ENCODE measurements at regions not wholly inside any gene's neighbourhood (a gene's known extent, or its start where the extent isn't known, plus 50 kb on each side); places are given as distances from the start of the nearest gene placed in this dataset.
"Not testable (repeated sequence)": the region's sequence is repeated elsewhere in the genome, so short reads cannot be mapped to it uniquely, and the experiment has no call there.

DNA sequence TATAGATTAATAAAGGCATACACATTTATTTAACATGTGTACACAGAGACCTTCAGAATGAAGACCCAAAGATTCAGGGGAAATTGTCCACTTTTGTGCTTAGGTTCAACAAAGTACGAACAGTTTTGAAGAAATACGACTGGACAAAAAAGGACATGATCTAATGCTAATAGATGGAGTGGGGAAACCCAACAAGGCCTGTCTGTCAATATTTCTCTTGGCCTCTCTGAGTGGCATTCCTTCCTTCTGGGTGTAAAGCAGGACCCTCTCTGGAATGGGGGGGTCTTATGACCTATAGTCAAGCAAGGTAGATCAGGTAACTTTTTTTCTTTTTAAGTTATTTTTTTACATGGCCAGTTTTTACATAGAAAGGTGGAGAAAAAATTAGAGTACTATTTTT lies 222.3 kb upstream of the IGFBP3 start:
- DNase-seq (ENCODE audit: low read depth) = no peak

DNA sequence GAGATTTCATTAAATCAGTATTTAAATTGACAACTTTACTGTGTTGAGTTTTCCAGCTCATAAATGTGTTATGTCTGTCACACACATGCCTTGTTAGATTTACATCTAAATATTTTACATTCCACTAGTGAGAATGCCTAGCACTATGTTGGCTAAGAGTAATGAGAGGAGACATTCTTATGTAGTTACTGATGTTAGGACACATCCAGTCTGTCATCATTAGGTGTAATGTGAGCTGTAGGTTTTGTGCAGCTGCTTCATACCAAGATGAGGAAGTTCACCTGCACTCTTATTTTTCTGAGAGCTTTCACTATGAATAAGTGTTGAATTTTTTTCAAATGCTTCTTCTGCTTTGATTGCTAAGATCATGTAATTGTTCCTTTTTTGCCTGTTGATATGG lies 218.0 kb upstream of the IGFBP3 start:
- peak; percentile 91 for DNase-seq (ENCODE audit: low read depth)

DNA sequence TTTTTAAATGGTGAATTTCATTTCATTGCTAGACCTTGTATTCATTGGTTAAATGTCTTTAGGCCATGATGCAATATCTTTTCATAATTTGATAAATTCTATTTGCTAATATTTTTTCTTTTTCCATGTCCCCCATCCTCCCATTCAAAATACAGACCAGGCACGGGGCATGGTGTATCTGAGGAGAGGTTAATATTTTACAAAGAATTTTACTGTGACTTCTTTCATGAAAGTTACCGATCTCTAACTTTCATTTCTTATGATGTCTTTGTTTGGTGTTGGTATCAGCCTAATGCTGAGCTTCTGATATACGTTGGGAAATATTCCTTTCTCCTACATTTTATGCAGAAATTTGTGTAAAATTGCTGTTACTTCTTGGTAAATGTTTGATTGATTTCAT lies 216.7 kb upstream of the IGFBP3 start:
- DNase-seq (ENCODE audit: low read depth) = no peak

DNA sequence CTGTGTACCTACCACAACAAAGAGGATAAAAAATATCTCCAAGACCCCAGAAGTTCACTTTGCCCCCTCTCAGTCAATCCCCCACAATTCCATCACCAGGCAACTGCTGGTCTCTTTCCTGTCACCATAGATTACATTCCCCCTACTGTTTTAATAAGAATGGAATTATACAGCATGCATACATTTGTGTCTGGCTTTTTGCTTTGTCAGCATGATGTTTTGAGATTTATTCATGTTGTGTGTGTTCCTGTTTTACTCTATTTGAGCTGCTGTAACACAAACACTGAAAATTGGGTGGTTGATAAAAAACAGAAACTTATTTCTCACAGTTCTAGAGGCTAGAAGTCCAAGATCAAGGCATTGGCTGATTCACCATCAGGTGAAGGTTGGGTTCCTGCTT lies 214.5 kb upstream of the IGFBP3 start:
- no peak for DNase-seq (ENCODE audit: low read depth)

DNA sequence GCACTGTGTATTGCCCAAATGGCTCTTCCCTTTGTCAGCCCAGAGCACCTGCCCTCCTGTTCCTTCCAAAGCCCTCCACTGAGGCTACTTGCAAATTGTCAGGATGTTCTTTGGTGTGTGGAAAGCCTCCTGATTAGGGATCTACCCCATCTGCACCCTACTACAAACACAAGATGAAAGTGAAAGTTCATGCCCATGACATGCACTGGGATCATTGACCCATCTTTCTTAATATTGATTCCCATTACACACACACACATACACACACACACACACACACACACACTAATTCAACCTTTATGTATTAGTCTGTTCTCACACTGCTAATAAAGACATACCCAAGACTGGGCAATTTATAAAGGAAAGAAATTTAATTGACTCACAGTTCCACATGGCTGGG lies 213.7 kb upstream of the IGFBP3 start:
- DNase-seq (ENCODE audit: low read depth) = no peak

DNA sequence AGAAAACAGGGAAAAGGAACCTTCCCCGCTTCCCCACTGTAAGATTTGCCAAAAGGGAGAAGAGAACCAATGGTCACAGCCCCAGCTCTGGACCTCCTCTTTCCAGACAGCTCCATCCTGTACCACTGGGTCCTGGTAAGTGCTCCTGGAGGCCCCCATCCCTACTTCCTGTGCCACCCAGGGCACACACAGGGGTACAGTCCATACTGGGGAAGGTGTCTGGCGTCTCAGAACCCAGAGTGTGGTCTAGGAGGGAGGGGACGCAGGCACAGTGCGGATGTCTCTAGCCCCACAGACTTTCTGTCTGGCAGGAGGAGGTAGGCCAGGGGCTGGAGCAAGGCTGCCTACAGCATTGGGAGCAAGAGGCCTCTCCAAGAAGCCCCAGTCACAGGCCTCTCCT lies 213.3 kb upstream of the IGFBP3 start:
- DNase-seq (ENCODE audit: low read depth) = no peak

DNA sequence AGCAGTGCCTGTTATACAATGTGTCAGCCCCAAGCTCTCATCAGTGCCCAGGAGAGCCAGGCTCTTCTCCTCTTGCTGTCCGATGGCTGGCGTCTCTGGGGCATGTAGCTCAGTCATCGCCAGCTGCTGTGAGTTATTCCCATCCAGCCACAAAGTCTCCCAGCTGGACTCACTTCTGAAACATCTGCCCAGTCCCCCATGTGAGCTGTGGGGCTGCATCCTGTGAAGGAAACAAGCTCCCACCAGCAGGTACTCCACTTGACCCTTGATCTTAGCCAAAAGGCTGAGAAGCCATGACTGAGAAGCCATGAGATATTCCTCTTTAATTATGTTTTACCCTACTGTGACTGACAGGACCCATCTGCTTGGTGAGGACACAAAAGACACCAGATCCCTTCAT lies 212.7 kb upstream of the IGFBP3 start:
- DNase-seq (ENCODE audit: low read depth) = no peak

DNA sequence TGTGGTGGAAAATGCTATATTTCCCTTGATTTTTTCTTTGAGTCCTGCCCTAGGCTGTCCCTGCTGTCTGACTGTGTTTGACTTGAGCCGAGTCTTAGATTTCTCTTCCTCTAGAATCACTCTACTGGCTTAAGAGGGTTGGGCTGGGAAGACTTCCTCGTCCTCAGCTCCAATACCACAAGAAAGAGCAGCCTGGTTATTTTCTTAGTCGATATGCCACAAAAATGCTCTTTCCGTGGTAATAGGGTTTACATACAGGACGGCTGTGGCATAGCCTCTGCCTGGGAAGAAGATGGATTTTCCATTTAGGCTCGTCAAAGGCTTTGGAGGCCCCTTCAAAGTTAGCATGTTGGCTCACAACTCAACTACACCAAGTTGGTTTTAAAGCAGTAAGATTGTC lies 212.0 kb upstream of the IGFBP3 start:
- DNase-seq (ENCODE audit: low read depth) = no peak

DNA sequence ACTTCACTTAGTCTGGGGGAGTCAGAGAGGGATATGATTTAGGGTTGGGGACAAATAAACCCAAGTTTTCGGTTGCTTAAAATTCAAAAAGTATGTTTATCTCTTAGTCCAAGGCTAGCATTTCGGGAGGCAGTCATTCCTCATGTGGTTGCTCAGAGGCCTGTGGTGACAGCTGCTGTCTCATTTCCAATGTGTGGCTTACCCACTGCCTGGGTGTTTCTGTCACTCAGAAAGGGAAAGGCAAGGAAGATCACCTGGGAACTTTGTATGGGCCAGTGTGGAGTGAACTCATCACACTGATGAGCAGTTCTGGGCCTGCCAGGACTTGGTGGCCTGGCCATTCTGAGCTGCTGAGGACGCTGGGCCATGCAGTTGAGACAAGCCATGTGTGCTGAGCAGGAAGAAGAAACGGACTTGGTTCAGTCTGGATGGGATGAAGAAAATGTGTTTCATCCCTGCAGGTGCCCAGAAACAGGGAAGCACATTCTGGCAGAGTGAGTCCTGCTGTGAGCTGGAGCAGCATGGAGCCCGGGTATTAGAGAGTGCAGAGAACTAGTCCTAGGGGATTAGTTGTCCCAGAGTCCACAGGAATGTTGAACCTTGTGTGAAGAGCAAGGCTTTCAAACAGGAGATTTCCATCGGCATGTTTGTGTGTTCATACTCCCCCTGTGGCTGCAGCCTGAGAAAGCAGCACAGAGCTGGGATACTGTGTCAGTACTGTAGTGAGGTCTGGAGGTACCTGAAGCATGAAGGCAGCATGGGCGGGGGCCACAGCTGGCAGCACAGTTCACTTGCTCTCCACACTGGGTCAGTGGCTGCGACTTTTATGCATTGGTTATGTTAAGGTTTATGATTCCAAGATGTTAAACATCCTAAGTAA lies 211.1 kb upstream of the IGFBP3 start:
- DNase-seq (ENCODE audit: low read depth) = peak; percentile 80

DNA sequence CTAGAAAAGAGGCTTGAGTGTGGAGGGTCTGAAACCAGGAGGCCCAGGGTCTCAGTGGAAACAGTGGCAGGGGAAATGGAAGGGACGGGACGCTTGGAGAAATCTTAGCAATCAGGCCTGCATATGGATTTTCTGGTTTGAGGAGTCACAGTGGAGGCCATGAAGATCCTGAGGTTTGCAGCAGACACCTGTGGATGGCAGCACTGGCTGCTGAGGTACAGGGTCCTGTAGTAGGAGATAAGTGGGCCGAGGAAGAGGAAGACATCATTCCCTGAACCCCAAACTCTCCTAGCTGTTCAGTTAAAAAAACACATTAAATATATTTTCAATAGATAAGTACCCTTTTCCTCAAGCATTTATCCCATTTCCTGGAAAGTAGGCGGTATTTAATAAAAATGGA lies 208.8 kb upstream of the IGFBP3 start:
- no peak for DNase-seq (ENCODE audit: low read depth)

DNA sequence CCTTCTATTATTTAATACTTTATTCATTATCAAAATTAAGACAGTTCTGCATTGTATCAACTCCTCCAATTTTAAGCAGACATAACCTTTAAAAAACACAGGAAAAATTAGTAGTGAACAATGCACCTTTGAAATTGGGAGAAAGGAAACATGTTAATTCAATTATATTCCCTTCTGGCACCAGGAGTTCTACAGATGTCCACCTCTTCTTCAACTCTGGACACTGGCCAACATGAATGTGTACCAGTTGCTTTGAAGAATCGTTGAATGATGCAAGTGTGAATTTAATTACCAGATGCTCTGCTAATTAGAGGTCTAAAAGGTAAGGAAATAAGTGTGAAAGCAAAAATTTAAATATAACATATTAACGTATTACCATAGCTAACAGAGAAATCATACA lies 206.7 kb upstream of the IGFBP3 start:
- no peak for DNase-seq (ENCODE audit: low read depth)

DNA sequence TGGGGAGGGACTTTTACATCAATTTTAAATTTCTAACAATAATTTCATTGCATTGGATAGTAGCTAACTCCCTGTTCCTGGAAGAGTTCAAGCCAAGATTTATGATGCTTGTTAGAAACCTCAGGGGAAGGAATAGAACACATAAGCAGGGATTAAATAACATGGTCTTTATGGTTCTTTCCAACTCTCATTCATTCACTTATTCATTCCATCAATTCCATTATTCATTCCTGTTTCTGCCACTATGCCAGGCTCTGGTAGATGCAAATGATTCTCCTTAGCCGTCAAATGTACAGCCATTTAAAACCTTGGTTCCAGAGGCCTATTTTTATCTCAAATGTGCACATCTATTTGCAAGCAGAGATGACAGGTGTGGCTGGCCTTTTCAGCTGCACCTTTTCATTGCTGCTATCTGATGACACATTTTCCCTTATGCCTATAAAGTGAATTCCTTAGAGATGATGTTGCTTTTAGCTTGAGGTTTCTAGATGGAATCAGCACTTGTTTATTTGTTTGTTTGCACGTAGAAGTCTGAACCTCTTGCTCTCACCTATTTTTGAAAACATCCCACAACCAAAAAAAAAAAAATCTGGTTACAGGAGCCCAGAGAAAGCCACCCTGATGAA lies 205.7 kb upstream of the IGFBP3 start:
- DNase-seq (ENCODE audit: low read depth) = no peak

DNA sequence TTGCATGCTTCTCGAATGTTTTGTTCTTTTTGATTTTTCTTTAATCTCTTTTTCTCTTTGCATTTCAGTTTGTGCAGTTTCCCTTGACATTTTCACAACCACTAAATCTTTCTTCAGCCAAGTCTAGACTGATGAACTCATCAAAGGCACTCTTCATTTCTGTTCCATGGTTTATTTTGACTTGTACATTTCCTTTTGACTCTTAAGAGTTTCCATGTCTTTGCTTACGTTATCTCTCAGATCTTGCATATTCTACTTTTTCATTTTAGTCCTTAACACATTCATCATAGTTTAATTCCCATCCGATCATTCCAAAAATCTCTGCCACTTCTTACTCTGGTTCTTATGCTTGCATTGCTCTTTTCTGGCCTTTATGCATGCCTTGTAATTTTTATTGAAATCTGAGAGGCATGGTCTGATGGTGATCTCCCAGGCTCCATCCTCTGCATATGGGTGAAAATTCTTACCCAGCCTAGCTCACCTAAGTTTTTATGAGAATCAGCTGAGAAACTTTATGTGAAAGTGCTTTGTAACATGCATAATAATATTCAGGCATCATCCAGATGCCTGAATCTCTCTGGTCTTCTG lies 202.8 kb upstream of the IGFBP3 start:
- DNase-seq (ENCODE audit: low read depth) = no peak

DNA sequence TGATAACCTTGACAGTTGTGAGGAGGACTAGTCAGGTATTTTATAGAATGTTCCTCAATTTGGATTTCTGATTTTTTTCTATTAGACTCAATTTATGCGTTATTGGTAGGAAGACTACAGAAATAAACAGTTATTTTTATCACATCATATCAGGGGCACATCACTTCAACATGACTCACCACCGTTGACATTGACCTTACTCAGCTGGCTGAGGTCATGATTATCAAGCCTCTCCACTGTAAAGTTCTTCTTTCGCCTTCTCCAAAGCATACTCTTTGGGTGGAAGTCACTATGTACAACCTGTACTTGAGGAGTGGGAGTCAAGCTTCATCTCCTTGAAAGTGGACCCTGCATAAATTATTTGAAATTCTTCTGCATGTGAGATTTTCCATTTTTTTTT lies 194.3 kb upstream of the IGFBP3 start:
- no peak for DNase-seq (ENCODE audit: low read depth)

DNA sequence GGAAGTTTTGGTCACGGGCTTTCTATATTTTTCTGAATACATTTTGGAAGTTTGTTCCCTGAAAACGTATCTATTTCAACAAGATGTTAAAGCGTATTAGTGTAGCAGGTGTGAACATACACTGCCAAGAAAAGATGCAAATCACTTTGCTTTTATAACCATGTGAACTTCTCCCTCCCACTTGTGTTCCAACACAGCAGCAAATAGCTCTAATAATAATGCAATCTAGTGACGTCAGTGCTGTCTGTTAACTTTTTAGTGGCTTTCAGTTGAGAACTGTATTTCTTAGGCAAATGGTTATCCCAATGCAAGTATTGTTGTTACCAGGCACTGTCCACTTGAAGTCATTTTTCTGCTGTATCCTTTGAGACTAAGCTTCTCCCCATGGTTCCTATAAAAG lies 188.4 kb upstream of the IGFBP3 start:
- peak; percentile 11 for DNase-seq (ENCODE audit: low read depth)

DNA sequence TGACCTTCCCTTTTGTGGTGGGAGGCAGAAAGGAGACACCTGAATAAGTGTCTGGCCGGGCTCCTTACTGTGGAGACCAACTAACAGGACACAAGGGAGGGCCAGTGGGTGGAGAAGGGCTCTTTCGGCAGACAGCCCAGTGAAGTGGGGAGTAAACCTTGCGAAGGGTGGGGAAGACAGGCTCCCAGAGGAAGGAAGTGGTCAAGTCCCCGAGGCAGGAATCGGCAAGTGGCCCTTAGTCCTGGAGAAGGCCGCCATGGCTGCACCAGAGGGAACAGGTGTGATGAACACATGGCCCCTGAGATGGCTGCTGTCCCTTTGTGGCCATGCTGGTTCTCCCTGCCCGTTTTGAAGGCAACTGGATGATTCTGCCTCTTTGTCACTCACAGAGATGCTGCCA lies 187.2 kb upstream of the IGFBP3 start:
- no peak for DNase-seq (ENCODE audit: low read depth)

DNA sequence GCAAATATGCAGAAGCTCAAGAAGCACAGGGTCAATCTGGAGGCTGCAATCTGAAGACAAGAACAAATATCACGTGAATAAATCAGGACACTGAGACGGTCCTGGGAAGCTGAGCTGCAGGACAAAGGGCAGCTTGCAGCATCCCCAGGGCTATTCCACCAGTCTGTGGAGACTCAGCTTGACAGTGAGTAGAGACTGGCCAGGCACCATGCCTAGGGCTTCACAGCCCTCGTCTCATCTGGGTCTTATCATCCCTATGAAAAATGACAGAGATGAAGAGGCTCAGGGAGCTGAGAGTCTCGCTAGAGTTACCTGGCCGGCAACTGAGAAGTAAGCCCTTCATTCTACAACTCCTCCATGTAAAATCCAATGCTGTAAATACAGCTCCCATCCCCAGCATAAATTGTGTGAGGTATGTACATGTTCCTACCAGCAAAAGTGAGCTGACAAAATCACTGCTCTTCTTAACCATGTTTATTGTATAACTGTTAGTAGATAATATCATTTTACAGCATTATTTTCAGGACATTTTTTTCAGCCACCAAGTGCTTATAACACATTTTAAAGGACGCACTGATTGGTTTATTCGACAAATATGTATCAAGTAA lies 186.6 kb upstream of the IGFBP3 start:
- DNase-seq (ENCODE audit: low read depth) = no peak

DNA sequence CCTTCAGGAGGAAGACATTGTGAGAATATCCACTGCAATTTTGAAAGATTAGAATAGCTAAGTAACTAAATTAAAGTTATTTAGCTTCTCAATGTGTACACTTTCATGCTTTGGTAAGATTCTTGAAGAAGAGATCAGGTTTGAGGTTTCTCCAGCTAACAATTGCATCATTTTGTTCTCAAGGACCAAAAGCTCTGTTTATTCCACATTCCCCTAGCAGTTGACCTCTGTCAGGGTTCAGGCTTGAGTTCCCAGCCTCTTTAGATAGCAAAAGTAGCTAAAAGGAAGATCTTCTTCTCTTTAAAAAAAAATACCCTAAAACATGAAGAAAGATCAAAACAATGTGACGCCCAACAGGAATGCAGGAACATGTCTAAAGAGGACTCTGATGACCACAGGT lies 179.4 kb upstream of the IGFBP3 start:
- DNase-seq (ENCODE audit: low read depth) = peak; percentile 44

DNA sequence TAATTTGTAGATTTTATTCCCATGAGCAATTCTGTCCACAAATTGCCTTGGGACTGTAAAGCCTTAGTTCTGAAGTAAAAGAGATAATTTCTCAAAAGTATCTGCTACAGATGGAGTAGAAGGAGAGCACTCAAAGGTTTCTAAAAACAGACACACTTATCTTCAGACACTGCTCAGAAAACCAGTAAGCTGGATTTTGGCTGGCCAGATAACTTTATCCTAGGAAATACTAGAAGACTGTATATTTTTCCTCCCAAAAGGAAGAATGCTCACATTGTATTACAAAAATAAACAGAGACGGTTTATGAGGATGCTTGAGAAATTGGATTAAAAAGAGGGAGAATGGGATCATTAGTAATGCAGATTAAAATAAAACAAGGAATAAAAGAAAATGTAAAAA lies 178.0 kb upstream of the IGFBP3 start:
- no peak for DNase-seq (ENCODE audit: low read depth)

DNA sequence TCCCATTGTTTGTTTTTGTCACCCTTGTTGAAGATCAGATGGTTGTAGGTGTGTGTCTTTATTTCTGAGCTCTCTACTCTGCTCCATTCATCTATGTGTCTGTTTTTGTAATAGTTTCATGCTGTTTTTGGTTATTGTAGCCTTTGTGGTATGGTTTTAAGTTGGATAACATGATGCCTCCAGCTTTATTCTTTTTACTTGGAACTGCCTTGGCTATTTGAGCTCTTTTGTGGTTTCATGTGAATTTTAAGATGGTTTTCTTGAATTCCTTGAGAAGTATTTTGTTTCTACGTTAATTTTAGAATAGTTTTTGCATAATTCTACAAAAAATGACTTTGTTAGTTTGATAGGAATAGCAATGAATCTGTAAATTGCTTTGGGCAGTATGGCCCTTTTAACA lies 170.0 kb upstream of the IGFBP3 start:
- DNase-seq (ENCODE audit: low read depth) = no peak

DNA sequence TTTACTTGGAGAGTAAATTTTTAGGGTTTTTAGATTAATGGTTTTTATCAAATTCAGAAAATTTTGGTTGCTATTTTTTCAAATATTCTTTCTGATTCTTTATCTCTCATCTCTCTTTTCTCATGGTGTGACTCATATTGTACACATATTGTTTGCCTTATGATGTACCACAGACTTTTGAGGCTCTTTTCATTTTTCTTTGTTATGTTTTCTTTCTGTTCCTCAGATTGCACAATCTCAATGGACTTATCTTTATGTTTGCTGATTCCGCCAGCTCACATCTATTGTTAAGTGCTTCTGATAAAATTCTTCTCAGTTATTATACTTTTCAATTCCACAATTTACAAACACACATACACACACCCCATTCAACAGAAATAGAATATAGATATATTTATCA lies 168.2 kb upstream of the IGFBP3 start:
- DNase-seq (ENCODE audit: low read depth) = no peak

DNA sequence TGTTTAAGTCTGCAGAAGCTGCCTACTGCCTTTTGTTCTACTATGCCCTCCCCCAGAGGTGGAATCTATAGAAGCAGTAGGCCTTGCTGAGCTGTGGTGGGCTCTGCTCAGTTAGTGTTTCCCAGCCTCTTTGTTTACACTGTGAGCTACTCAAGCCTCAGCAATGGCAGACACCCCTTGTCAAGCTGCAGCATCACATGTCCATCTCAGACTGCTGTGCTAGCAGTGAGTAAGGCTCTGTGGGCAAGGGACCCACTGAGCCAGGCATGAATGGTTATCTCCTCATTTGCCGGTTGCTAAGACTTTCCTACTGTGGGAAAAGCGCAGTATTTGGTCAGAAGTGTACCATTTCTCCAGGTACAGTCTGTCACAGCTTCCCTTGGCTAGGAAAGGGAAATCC lies 167.4 kb upstream of the IGFBP3 start:
- not testable (repeated sequence) for DNase-seq (ENCODE audit: low read depth)

DNA sequence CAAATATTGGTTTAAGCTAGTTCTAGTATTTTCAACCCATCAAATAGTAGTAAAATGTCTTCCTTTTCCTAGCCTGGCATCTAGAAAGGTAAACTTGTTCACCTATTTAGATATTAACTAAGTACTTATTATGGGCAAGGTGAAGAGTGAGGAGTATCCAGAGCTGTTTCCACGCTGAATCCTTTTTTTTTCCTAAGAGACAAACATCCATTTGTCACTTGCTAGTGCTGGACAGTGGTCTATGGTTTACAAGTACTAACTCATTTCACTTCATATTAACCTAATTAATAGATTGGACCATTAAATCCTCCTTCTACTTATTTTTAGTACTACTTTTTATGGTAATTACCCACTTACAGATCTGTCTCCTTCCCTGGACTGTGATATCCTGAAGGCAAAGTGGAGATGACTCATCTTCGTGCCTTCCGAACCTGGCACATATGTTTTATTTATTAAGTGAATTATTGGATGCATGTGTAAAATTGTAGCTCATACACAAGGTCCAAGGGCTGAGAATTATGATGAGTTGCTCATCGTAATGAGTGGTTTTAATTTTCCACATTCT lies 159.6 kb upstream of the IGFBP3 start:
- peak; percentile 8 for DNase-seq (ENCODE audit: low read depth)

All from renal cortical epithelial cell (primary cell).